IMR-90 (cell line): ENCODE measurements at regions not wholly inside any gene's neighbourhood (a gene's known extent, or its start where the extent isn't known, plus 50 kb on each side); places are given as distances from the start of the nearest gene placed in this dataset.

Source experiments
- ATAC-seq: fragments of 200-7000 bp; cut with Tn5 transposase; 2 replicates; pipeline ENCODE4 v1.9.1; 2020; ENCODE audit warnings: low read depth, mild to moderate bottlenecking, moderate library complexity
- BruUV-seq: library from RNA; stranded (reverse); fragments of 400-500 nt; replicated peaks from 2 replicates; lab custom pipeline; 2021; lab: Mats Ljungman, UMichigan
- CTCF ChIA-PET: fragments of 300-600 bp; formaldehyde crosslinking; extraction: SDS; loops from one replicate; lab custom pipeline; 2021; ENCODE audit warnings: antibody characterized with exemption; lab: Yijun Ruan, JAX
- POLR2A ChIA-PET: fragments of 300-600 bp; sonication (Branson Sonifier 250); formaldehyde crosslinking; loops from one replicate; lab custom pipeline; 2022; ENCODE audit warnings: antibody characterized with exemption; ENCODE audit not compliant: unreplicated experiment; lab: Charles Lee
- DNase-seq: peaks from one replicate; pipeline ENCODE4 v3.0.0; 2013
- H2AFZ ChIP-seq: replicated peaks from 2 replicates; pipeline ENCODE3; 2013; ENCODE audit warnings: low read length, mild to moderate bottlenecking; ENCODE audit not compliant: poor library complexity
- H2AK5ac ChIP-seq: 2 replicates; pipeline ENCODE4 v1.6.1; 2013; ENCODE audit warnings: low read depth, low read length, inconsistent platforms
- H2AK9ac ChIP-seq: replicated peaks from 2 replicates; pipeline ENCODE3; 2013; ENCODE audit warnings: mild to moderate bottlenecking, low read depth, low read length, moderate library complexity; ENCODE audit not compliant: poor library complexity
- H2BK120ac ChIP-seq: 2 replicates; pipeline ENCODE4 v1.6.1; 2013; ENCODE audit warnings: low read depth, low read length, inconsistent platforms
- H2BK15ac ChIP-seq: 3 replicates; pipeline ENCODE4 v1.6.1; 2013; ENCODE audit warnings: low read depth, low read length, inconsistent platforms
- H2BK20ac ChIP-seq: 2 replicates; pipeline ENCODE4 v1.6.1; 2013; ENCODE audit warnings: low read depth, mild to moderate bottlenecking, inconsistent platforms, low read length, moderate library complexity
- H2BK5ac ChIP-seq: 2 replicates; pipeline ENCODE4 v1.6.1; 2013; ENCODE audit warnings: mild to moderate bottlenecking, low read depth, low read length, inconsistent platforms; ENCODE audit not compliant: poor library complexity, severe bottlenecking
- H3K14ac ChIP-seq: replicated peaks from 2 replicates; pipeline ENCODE4 v1.6.1; 2013; ENCODE audit warnings: low read depth, low read length, inconsistent platforms
- H3K18ac ChIP-seq: 2 replicates; pipeline ENCODE4 v1.6.1; 2013; ENCODE audit warnings: low read depth, low read length, control low read depth
- H3K23ac ChIP-seq: 2 replicates; pipeline ENCODE4 v1.6.1; 2013; ENCODE audit warnings: low read depth, low read length, inconsistent platforms
- H3K27ac ChIP-seq: 2 replicates; pipeline ENCODE4 v1.5.1; 2013; ENCODE audit warnings: mild to moderate bottlenecking, control low read depth, low read length; ENCODE audit not compliant: insufficient read depth
- H3K27me3 ChIP-seq: 2 replicates; pipeline ENCODE4 v1.6.1; 2013; ENCODE audit warnings: low read length; ENCODE audit not compliant: control insufficient read depth, insufficient read depth
- H3K36me3 ChIP-seq: 2 replicates; pipeline ENCODE4 v1.6.1; 2013; ENCODE audit warnings: low read length, mixed read lengths; ENCODE audit not compliant: control insufficient read depth, insufficient read depth
- H3K4ac ChIP-seq: 2 replicates; pipeline ENCODE4 v1.6.1; 2013; ENCODE audit warnings: low read depth, low read length, inconsistent platforms
- H3K4me1 ChIP-seq: 2 replicates; pipeline ENCODE4 v1.6.1; 2013; ENCODE audit warnings: low read length, mixed read lengths; ENCODE audit not compliant: control insufficient read depth, insufficient read depth
- H3K4me2 ChIP-seq: 2 replicates; pipeline ENCODE4 v1.6.1; 2013; ENCODE audit warnings: low read depth, mild to moderate bottlenecking, control low read depth, low read length, moderate library complexity
- H3K4me3 ChIP-seq: 2 replicates; pipeline ENCODE4 v1.5.1; 2013; ENCODE audit warnings: low read depth, mild to moderate bottlenecking, control low read depth, low read length, moderate library complexity; ENCODE audit not compliant: insufficient read depth
- H3K56ac ChIP-seq: 2 replicates; pipeline ENCODE4 v1.6.1; 2013; ENCODE audit warnings: low read length, inconsistent platforms; ENCODE audit not compliant: insufficient read depth; ENCODE audit errors: extremely low read depth
- H3K79me1 ChIP-seq, 2 experiments: 2 replicates each; pipeline ENCODE4 v1.6.1; 2013; ENCODE audit warnings: low read length in 2 of 2, inconsistent platforms in 1 of 2, low read depth in 1 of 2
- H3K9ac ChIP-seq: 2 replicates; pipeline ENCODE4 v1.6.1; 2013; ENCODE audit warnings: low read depth, low read length, control low read depth
- H3K9me1 ChIP-seq: 2 replicates; pipeline ENCODE4 v1.6.1; 2013; ENCODE audit warnings: low read length, inconsistent platforms; ENCODE audit not compliant: insufficient read depth
- H3K9me3 ChIP-seq: 2 replicates; pipeline ENCODE4 v1.6.1; 2013; ENCODE audit warnings: low read length; ENCODE audit not compliant: control insufficient read depth, insufficient read depth
- H4K20me1 ChIP-seq: 2 replicates; pipeline ENCODE4 v1.6.1; 2013; ENCODE audit warnings: low read length, inconsistent platforms; ENCODE audit not compliant: insufficient read depth
- H4K5ac ChIP-seq: 2 replicates; pipeline ENCODE4 v1.6.1; 2013; ENCODE audit warnings: mild to moderate bottlenecking, low read depth, low read length, control low read depth
- H4K8ac ChIP-seq, 2 experiments: 2 replicates each; pipeline ENCODE4 v1.6.1; 2013; ENCODE audit warnings: low read depth in 2 of 2, low read length in 2 of 2, control low read depth in 1 of 2, inconsistent platforms in 1 of 2
- H4K91ac ChIP-seq: 2 replicates; pipeline ENCODE4 v1.6.1; 2013; ENCODE audit warnings: low read depth, low read length, inconsistent platforms; ENCODE audit not compliant: insufficient read depth
- POLR2A ChIP-seq: IDR thresholded peaks from 2 replicates; pipeline ENCODE4 v1.6.1; 2012; ENCODE audit warnings: mild to moderate bottlenecking, low read depth, low read length
- RCOR1 ChIP-seq: IDR thresholded peaks from 2 replicates; pipeline ENCODE4 v1.6.1; 2012; ENCODE audit warnings: mild to moderate bottlenecking, low read length, improper control_type of control experiment; ENCODE audit not compliant: insufficient replicate concordance
- WGBS, 2 experiments: methylation state at CpG; one replicate each; pipeline versions ENCODE4 v1.1.5 to v1.1.7; 2013; ENCODE audit warnings: missing lambda C conversion rate in 2 of 2; ENCODE audit not compliant: insufficient read length in 1 of 2; ENCODE audit errors: extremely low coverage in 2 of 2; 5-methylcytosine and 5-hydroxymethylcytosine counted together
- dilution Hi-C: fragments of 300-500 bp; cut with HindIII; formaldehyde crosslinking; loops from one replicate; pipeline ENCODE4 v1.14.3; 2018; ENCODE audit warnings: low sequenced_read_pairs; ENCODE audit not compliant: unreplicated experiment
- in situ Hi-C: fragments of 300-500 bp; cut with MboI; formaldehyde crosslinking; loops from 3 replicates; pipeline ENCODE4 v1.14.3; 2019; ENCODE audit warnings: low sequenced_read_pairs, inconsistent platforms, mixed read lengths
- intact Hi-C: fragments of 100-400 bp; cut with micrococcal nuclease; formaldehyde crosslinking; loops from 2 replicates; pipeline ENCODE4 v1.10.0; 2022

DNA sequence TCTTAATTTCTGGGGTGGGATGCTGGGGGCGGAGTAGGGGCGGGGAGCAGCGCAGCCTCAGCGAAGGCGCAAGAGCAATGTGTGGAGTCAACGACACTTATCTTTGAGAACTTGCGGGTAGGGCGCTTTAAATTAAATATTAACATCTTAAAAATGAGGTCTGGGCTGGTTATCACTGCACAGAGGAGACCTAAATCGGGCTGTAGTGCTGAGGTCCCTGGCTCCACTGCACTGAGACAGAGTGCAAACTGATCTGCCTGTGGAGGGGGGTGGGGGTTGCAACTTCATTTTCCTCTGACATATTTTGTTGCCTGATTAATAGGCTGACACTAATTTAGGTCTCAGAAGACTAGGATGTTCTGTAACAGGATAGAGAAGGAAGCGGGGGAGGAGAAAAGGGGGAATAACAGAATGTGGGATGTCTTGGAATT, 253.0 kb upstream of the FANCL start:
- H3K27me3 ChIP-seq: no peaks in the 10 kb centered on the region
- ChIA-PET POLR2A (no interaction called here), CTCF (interaction anchor here (0.9 kb wide), 1 partner anchor 27 kb away, joined by 3 read pairs; no protein-coding TSS in a partner anchor)
- no peaks in the 10 kb centered on the region for H4K20me1 ChIP-seq
- H3K27ac ChIP-seq: no peak overlapping the region
- no peaks in the 10 kb centered on the region for H3K9me1 ChIP-seq
- no peak overlapping the region for H3K56ac ChIP-seq
- intact Hi-C loops: no loop called here
- no peak for DNase-seq
- H4K5ac ChIP-seq: no peak overlapping the region
- no peak overlapping the region for H3K9ac ChIP-seq
- no peak overlapping the region for H2AFZ ChIP-seq
- no peak overlapping the region for H4K91ac ChIP-seq
- H2AK9ac ChIP-seq: no peak overlapping the region
- BruUV-seq: no TSS peak
- no peak overlapping the region for H2BK5ac ChIP-seq
- H2BK15ac ChIP-seq: no peak overlapping the region
- H3K14ac ChIP-seq: no peak overlapping the region
- no peaks in the 10 kb centered on the region for H3K36me3 ChIP-seq
- no peak overlapping the region for H3K23ac ChIP-seq
- no peak for TF ChIP-seq RCOR1
- TF ChIP-seq POLR2A: no peak
- H3K18ac ChIP-seq: no peak overlapping the region
- no peaks in the 10 kb centered on the region for H3K79me1 ChIP-seq
- dilution Hi-C loops: no loop called here
- H2AK5ac ChIP-seq: no peak overlapping the region
- no peaks in the 10 kb centered on the region for H3K9me3 ChIP-seq
- no peak overlapping the region for H3K4me2 ChIP-seq
- no peak overlapping the region for H4K8ac ChIP-seq
- no peak overlapping the region for H3K4ac ChIP-seq
- no peaks in the 10 kb centered on the region for H3K4me1 ChIP-seq
- H2BK120ac ChIP-seq: no peak overlapping the region
- WGBS, 2 experiments: no CpG with 5 or more reads among the region's 10 CpGs
- in situ Hi-C loops: no loop called here
- no peak overlapping the region for H2BK20ac ChIP-seq
- no peak overlapping the region for H3K4me3 ChIP-seq
- no peak for ATAC-seq
